Testis (tissue), 2 donors: ENCODE measurements at regions not wholly inside any gene's neighbourhood (a gene's known extent, or its start where the extent isn't known, plus 50 kb on each side); places are given as distances from the start of the nearest gene placed in this dataset.

ENCODE experiments used
- DNase-seq: peaks from one replicate; pipeline ENCODE4 v3.0.0-alpha.2; 2019
- H3K27ac ChIP-seq, 2 donors: fragments of 200-600 bp; sonication (generic); one replicate each; pipeline ENCODE4 v1.5.1; 2019
- H3K27me3 ChIP-seq: fragments of 200-600 bp; sonication (generic); one replicate; pipeline ENCODE4 v1.5.1; 2019
- H3K36me3 ChIP-seq: fragments of 200-600 bp; sonication (generic); one replicate; pipeline ENCODE4 v1.5.1; 2017; ENCODE audit warnings: low read depth; ENCODE audit errors: missing control alignments
- H3K4me1 ChIP-seq: fragments of 200-600 bp; sonication (generic); one replicate; pipeline ENCODE4 v1.5.1; 2019
- H3K4me3 ChIP-seq, 2 donors: fragments of 200-600 bp; sonication (generic); one replicate each; pipeline ENCODE4 v1.5.1; 2017 to 2019
- H3K9me3 ChIP-seq: fragments of 200-600 bp; sonication (generic); one replicate; pipeline ENCODE4 v1.5.1; 2017
- CTCF ChIP-seq, 3 experiments: fragments of 450-650 bp in 2 of 3; fragments of 200-600 bp in 1 of 3; sonication (generic) in 1 of 3; IDR thresholded peaks; one replicate each; pipeline ENCODE4 v1.5.1; 2016 to 2019; ENCODE audit warnings: antibody characterized with exemption in 3 of 3, mild to moderate bottlenecking in 2 of 3, moderate library complexity in 1 of 3
- POLR2A ChIP-seq: fragments of 450-650 bp; IDR thresholded peaks from one replicate; pipeline ENCODE4 v1.6.1; 2017; ENCODE audit warnings: antibody characterized with exemption, mild to moderate bottlenecking, moderate library complexity
- WGBS, 2 donors: methylation state at CpG; one replicate each; pipeline ENCODE4 v1.1.5; 2018; 5-methylcytosine and 5-hydroxymethylcytosine counted together
- intact Hi-C: fragments of 100-400 bp; cut with DNase I; formaldehyde crosslinking; loops from one replicate; pipeline ENCODE4 v1.15.1; 2023; ENCODE audit warnings: low total_unique reads

- peak; percentile 66 for DNase-seq
- H3K4me1 ChIP-seq, result peaks cover 8% of the 10 kb centered on the region
- WGBS, 2 donors, result 38 to 65% methylated on average over 4 to 9 of the region's 9 CpGs
- H3K27ac ChIP-seq, result no peak overlapping the region
- H3K4me3 ChIP-seq, result no peak overlapping the region
- TF ChIP-seq CTCF (IDR thresholded peaks at IDR 0.05) (peak; percentile 56 to 74 (median 69)), POLR2A (no peak)
- no peaks in the 10 kb centered on the region for H3K36me3 ChIP-seq
- no peaks in the 10 kb centered on the region for H3K9me3 ChIP-seq
- intact Hi-C loops, result loop anchor here (5.0 kb wide), 2 partner anchors 47 to 198 kb away; no protein-coding TSS in a partner anchor
- H3K27me3 ChIP-seq, result no peaks in the 10 kb centered on the region
These were observed 201.8 kb downstream of the ZFP36L2 start for GRCh38 chr2:43024515-43025011.

- DNase-seq, result no peak
- H3K27me3 ChIP-seq, result no peaks in the 10 kb centered on the region
- intact Hi-C loops, result loop anchor here (5.0 kb wide), 2 partner anchors 47 to 198 kb away; no protein-coding TSS in a partner anchor
- H3K4me1 ChIP-seq, result peaks cover 8% of the 10 kb centered on the region
- no peak for TF ChIP-seq POLR2A
- TF ChIP-seq CTCF (IDR thresholded peaks at IDR 0.05), result no peak
- H3K9me3 ChIP-seq, result no peaks in the 10 kb centered on the region
- H3K36me3 ChIP-seq, result no peaks in the 10 kb centered on the region
- H3K4me3 ChIP-seq, result no peak overlapping the region
- H3K27ac ChIP-seq, result no peak overlapping the region
- WGBS, 2 donors, result 74 to 77% methylated on average over 6 of the region's 6 CpGs
These were observed 202.5 kb downstream of the ZFP36L2 start for GRCh38 chr2:43023791-43024514.

- Histone ChIP-seq H3K9me3 (no peaks in the 10 kb centered on the region), H3K27me3 (no peaks in the 10 kb centered on the region), H3K4me1 (peaks cover 19% of the 10 kb centered on the region), H3K27ac (no peak overlapping the region), H3K4me3 (no peak overlapping the region), H3K36me3 (no peaks in the 10 kb centered on the region)
- no peak for DNase-seq
- WGBS, 2 donors, result 91 to 93% methylated on average over 5 of the region's 5 CpGs
- TF ChIP-seq CTCF (IDR thresholded peaks at IDR 0.05), result no peak
- TF ChIP-seq POLR2A, result no peak
- intact Hi-C loops, result loop anchor here (5.0 kb wide), 2 partner anchors 46 to 199 kb away; no protein-coding TSS in a partner anchor
These were observed 203.5 kb downstream of the ZFP36L2 start for GRCh38 chr2:43022896-43023295.

- no peaks in the 10 kb centered on the region for H3K36me3 ChIP-seq
- TF ChIP-seq CTCF (IDR thresholded peaks at IDR 0.05) (peak in 2 of 3 experiments; percentile 31 to 33), POLR2A (no peak)
- no peaks in the 10 kb centered on the region for H3K9me3 ChIP-seq
- H3K27me3 ChIP-seq, result no peaks in the 10 kb centered on the region
- H3K27ac ChIP-seq, result no peak overlapping the region
- H3K4me3 ChIP-seq, result no peak overlapping the region
- DNase-seq, result no peak
- intact Hi-C loops, result loop anchor here (5.0 kb wide), 2 partner anchors 45 to 200 kb away; no protein-coding TSS in a partner anchor
- peaks cover 24% of the 10 kb centered on the region for H3K4me1 ChIP-seq
- 41 to 52% methylated on average over 16 to 19 of the region's 19 CpGs for WGBS, 2 donors
These were observed 204.5 kb downstream of the ZFP36L2 start for GRCh38 chr2:43021791-43022509.
